ENCODE measurements at regions not wholly inside any gene's neighbourhood (a gene's known extent, or its start where the extent isn't known, plus 50 kb on each side); places are given as distances from the start of the nearest gene placed in this dataset.

- no peak for ATAC-seq (ENCODE audit: low read depth)
- H2AFZ ChIP-seq (replicated peaks; ENCODE audit: low read length, poor library complexity): no peak overlapping the region
These were observed 219.3 kb downstream of the TRAM1L1 start for GRCh38 chr4:116866106-116866505.

More at GRCh38 chr4:116866106-116866505, 219.3 kb downstream of the TRAM1L1 start:
- no peaks in the 10 kb centered on the region for H3K27me3 ChIP-seq (ENCODE audit: control insufficient read depth, insufficient read depth, low read length)
- no peak overlapping the region for H3K4me3 ChIP-seq (ENCODE audit: insufficient read depth, low read depth, low read length)
- H4K8ac ChIP-seq (ENCODE audit: low read depth in 2 of 2, low read length in 2 of 2): no peak overlapping the region
- no peak overlapping the region for H2AK9ac ChIP-seq (replicated peaks; ENCODE audit: low read depth, low read length, poor library complexity)
- 0 out of 2 replicates have a peak, but pooled peaks cover 2% of the 10 kb centered on the region for H3K9me3 ChIP-seq (ENCODE audit: control insufficient read depth, insufficient read depth, low read length)
- H2BK15ac ChIP-seq (ENCODE audit: low read depth, low read length): no peak overlapping the region
- H3K23ac ChIP-seq (ENCODE audit: low read depth, low read length): no peak overlapping the region
- H3K79me1 ChIP-seq (ENCODE audit: low read depth in 1 of 2, low read length in 2 of 2): no peaks in the 10 kb centered on the region
- no peak overlapping the region for H3K56ac ChIP-seq (ENCODE audit: extremely low read depth, insufficient read depth, low read length)
- no peak overlapping the region for H2BK5ac ChIP-seq (ENCODE audit: low read depth, low read length, poor library complexity, severe bottlenecking)
- no TSS peak for BruUV-seq (replicated peaks)
- H3K4ac ChIP-seq (ENCODE audit: low read depth, low read length): no peak overlapping the region
- CTCF ChIA-PET: no interaction called here
- H3K36me3 ChIP-seq (ENCODE audit: control insufficient read depth, insufficient read depth, low read length): no peaks in the 10 kb centered on the region
- no peak overlapping the region for H2BK120ac ChIP-seq (ENCODE audit: low read depth, low read length)
- H3K14ac ChIP-seq (replicated peaks; ENCODE audit: low read depth, low read length): no peak overlapping the region
- no peak overlapping the region for H2AK5ac ChIP-seq (ENCODE audit: low read depth, low read length)
- H2BK20ac ChIP-seq (ENCODE audit: low read depth, low read length): no peak overlapping the region
- no peaks in the 10 kb centered on the region for H3K9me1 ChIP-seq (ENCODE audit: insufficient read depth, low read length)
- no peak overlapping the region for H4K91ac ChIP-seq (ENCODE audit: insufficient read depth, low read depth, low read length)
- no peaks in the 10 kb centered on the region for H3K4me1 ChIP-seq (ENCODE audit: control insufficient read depth, insufficient read depth, low read length)
- no peak for DNase-seq
- H3K9ac ChIP-seq (ENCODE audit: low read depth, low read length): no peak overlapping the region
- H3K4me2 ChIP-seq (ENCODE audit: low read depth, low read length): no peak overlapping the region
- H3K27ac ChIP-seq (ENCODE audit: insufficient read depth, low read length): no peak overlapping the region
- intact Hi-C loops (cut with micrococcal nuclease): no loop called here
- no CpG with 5 or more reads among the region's 2 CpGs for WGBS, 2 experiments (ENCODE audit: extremely low coverage in 2 of 2, insufficient read length in 1 of 2)
- no peak overlapping the region for H4K5ac ChIP-seq (ENCODE audit: low read depth, low read length)
- no peak overlapping the region for H3K18ac ChIP-seq (ENCODE audit: low read depth, low read length)
- in situ Hi-C loops (cut with MboI; ENCODE audit: low sequenced_read_pairs): no loop called here
- dilution Hi-C loops (cut with HindIII; ENCODE audit: low sequenced_read_pairs, unreplicated experiment): no loop called here
- no peaks in the 10 kb centered on the region for H4K20me1 ChIP-seq (ENCODE audit: insufficient read depth, low read length)
- POLR2A ChIA-PET (ENCODE audit: unreplicated experiment): no interaction called here
- TF ChIP-seq CHD1 (IDR thresholded peaks at IDR 0.05; ENCODE audit: low read depth, low read length): no peak
- no peak for TF ChIP-seq RFX5 (IDR thresholded peaks at IDR 0.05; ENCODE audit: low read depth, low read length)
- no peak for TF ChIP-seq RCOR1 (IDR thresholded peaks at IDR 0.05; ENCODE audit: insufficient replicate concordance, low read length)
- TF ChIP-seq MAZ (IDR thresholded peaks at IDR 0.05; ENCODE audit: borderline replicate concordance, low read depth, low read length): no peak
- TF ChIP-seq, protein P1, sequence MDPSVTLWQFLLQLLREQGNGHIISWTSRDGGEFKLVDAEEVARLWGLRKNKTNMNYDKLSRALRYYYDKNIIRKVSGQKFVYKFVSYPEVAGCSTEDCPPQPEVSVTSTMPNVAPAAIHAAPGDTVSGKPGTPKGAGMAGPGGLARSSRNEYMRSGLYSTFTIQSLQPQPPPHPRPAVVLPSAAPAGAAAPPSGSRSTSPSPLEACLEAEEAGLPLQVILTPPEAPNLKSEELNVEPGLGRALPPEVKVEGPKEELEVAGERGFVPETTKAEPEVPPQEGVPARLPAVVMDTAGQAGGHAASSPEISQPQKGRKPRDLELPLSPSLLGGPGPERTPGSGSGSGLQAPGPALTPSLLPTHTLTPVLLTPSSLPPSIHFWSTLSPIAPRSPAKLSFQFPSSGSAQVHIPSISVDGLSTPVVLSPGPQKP (IDR thresholded peaks at IDR 0.05; ENCODE audit: borderline replicate concordance, low read depth, low read length): no peak
- TF ChIP-seq RAD21 (IDR thresholded peaks at IDR 0.05; ENCODE audit: low read length): no peak
- no peak for TF ChIP-seq SMC3 (IDR thresholded peaks at IDR 0.05; ENCODE audit: low read depth, low read length)
- no peak for TF ChIP-seq FOS (IDR thresholded peaks at IDR 0.05; ENCODE audit: low read depth, low read length)
- TF ChIP-seq NFE2L2 (IDR thresholded peaks at IDR 0.05; ENCODE audit: low read depth, low read length): no peak
- TF ChIP-seq BHLHE40 (IDR thresholded peaks at IDR 0.05; ENCODE audit: low read depth, low read length): no peak
- no peak for TF ChIP-seq CEBPB (IDR thresholded peaks at IDR 0.05; ENCODE audit: low read depth, low read length)
- TF ChIP-seq POLR2A (IDR thresholded peaks at IDR 0.05; ENCODE audit: low read depth, low read length): no peak

All from IMR-90 (cell line).